Ishikawa (cell line): ENCODE measurements at regions not wholly inside any gene's neighbourhood (a gene's known extent, or its start where the extent isn't known, plus 50 kb on each side); places are given as distances from the start of the nearest gene placed in this dataset.

Source experiments
- CEBPB ChIP-seq: IDR thresholded peaks from 2 replicates; pipeline ENCODE4 v1.6.1; 2012
- CREB1 ChIP-seq: IDR thresholded peaks from 2 replicates; pipeline ENCODE4 v1.6.1; 2012; ENCODE audit warnings: low read depth
- EGR1 ChIP-seq: IDR thresholded peaks from 2 replicates; pipeline ENCODE4 v1.6.1; 2012
- EP300 ChIP-seq: IDR thresholded peaks from 2 replicates; pipeline ENCODE4 v1.6.1; 2012; ENCODE audit warnings: borderline replicate concordance
- FOXM1 ChIP-seq: IDR thresholded peaks from 2 replicates; pipeline ENCODE4 v1.6.1; 2012; ENCODE audit warnings: low read depth, borderline replicate concordance
- NFIC ChIP-seq: IDR thresholded peaks from 2 replicates; pipeline ENCODE4 v1.6.1; 2012
- RAD21 ChIP-seq: IDR thresholded peaks from 2 replicates; pipeline ENCODE4 v1.6.1; 2012; ENCODE audit warnings: low read depth
- TAF1 ChIP-seq: IDR thresholded peaks from 2 replicates; pipeline ENCODE4 v1.6.1; 2012; ENCODE audit warnings: low read depth, mild to moderate bottlenecking
- TCF12 ChIP-seq: IDR thresholded peaks from 2 replicates; pipeline ENCODE4 v1.6.1; 2012; ENCODE audit warnings: low read depth
- TEAD4 ChIP-seq: IDR thresholded peaks from 2 replicates; pipeline ENCODE4 v1.6.1; 2012
- YY1 ChIP-seq: IDR thresholded peaks from 2 replicates; pipeline ENCODE4 v1.6.1; 2012; ENCODE audit warnings: low read depth
- ZBTB7A ChIP-seq: IDR thresholded peaks from 2 replicates; pipeline ENCODE4 v1.6.1; 2012; ENCODE audit warnings: low read depth
- TF ChIP-seq, protein P1 (sequence below): IDR thresholded peaks from 2 replicates; pipeline ENCODE4 v1.6.1; 2012
- TF ChIP-seq, protein P2 (sequence below): IDR thresholded peaks from 2 replicates; pipeline ENCODE4 v1.6.1; 2012; ENCODE audit warnings: low read depth, mild to moderate bottlenecking
- TF ChIP-seq, protein P3 (sequence below): IDR thresholded peaks from 2 replicates; pipeline ENCODE4 v1.6.1; 2012

DNA sequence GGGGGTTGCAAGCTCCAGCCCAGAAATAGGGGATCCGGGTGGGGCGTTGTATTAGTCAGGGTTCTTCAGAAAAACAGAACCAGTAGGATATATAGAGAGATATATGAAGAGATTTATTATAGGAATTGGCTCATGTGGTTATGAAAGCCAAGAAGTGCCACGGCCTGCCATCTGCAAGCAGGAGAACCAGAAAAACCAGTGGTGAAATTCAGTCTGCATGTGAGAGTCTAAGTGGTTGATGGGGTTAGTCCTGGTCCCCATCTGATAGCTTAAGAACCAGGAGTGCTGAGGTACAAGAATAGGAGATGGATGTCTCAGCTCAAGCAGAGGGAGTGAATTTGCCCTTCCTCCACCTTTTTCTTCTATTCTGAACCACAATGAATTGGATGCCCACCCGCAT, 123.4 kb upstream of the APC start:
- TF ChIP-seq, protein P1, sequence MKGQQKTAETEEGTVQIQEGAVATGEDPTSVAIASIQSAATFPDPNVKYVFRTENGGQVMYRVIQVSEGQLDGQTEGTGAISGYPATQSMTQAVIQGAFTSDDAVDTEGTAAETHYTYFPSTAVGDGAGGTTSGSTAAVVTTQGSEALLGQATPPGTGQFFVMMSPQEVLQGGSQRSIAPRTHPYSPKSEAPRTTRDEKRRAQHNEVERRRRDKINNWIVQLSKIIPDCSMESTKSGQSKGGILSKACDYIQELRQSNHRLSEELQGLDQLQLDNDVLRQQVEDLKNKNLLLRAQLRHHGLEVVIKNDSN, result no peak
- TF ChIP-seq TAF1 (no peak), CREB1 (no peak), CEBPB (no peak), EP300 (no peak), TEAD4 (no peak), NFIC (no peak), YY1 (no peak), EGR1 (no peak), ZBTB7A (no peak), FOXM1 (no peak), RAD21 (no peak), TCF12 (no peak)
- TF ChIP-seq, protein P2, sequence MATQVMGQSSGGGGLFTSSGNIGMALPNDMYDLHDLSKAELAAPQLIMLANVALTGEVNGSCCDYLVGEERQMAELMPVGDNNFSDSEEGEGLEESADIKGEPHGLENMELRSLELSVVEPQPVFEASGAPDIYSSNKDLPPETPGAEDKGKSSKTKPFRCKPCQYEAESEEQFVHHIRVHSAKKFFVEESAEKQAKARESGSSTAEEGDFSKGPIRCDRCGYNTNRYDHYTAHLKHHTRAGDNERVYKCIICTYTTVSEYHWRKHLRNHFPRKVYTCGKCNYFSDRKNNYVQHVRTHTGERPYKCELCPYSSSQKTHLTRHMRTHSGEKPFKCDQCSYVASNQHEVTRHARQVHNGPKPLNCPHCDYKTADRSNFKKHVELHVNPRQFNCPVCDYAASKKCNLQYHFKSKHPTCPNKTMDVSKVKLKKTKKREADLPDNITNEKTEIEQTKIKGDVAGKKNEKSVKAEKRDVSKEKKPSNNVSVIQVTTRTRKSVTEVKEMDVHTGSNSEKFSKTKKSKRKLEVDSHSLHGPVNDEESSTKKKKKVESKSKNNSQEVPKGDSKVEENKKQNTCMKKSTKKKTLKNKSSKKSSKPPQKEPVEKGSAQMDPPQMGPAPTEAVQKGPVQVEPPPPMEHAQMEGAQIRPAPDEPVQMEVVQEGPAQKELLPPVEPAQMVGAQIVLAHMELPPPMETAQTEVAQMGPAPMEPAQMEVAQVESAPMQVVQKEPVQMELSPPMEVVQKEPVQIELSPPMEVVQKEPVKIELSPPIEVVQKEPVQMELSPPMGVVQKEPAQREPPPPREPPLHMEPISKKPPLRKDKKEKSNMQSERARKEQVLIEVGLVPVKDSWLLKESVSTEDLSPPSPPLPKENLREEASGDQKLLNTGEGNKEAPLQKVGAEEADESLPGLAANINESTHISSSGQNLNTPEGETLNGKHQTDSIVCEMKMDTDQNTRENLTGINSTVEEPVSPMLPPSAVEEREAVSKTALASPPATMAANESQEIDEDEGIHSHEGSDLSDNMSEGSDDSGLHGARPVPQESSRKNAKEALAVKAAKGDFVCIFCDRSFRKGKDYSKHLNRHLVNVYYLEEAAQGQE, result no peak
- TF ChIP-seq, protein P3, sequence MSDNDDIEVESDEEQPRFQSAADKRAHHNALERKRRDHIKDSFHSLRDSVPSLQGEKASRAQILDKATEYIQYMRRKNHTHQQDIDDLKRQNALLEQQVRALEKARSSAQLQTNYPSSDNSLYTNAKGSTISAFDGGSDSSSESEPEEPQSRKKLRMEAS, result no peak

DNA sequence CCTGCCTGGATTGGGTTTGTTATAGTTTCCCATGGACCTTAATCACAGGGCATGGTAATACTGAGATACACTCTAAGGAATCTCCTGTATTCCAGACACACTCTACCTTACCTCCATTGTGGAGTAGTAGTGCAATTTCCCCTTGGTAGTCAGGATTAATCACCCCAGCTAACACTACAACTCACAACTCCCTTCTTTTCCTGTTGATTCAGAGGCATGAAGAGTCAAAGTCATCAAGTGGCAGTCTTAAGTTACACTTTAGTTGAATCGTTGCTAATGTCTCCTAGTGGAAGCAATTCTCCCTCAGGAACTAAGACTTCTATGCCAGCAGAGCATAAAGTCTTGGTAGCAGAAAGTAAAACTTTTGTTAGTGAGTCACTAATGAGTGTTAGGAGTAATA, 122.7 kb upstream of the APC start:
- no peak for TF ChIP-seq ZBTB7A
- TF ChIP-seq, protein P1, result no peak
- no peak for TF ChIP-seq EGR1
- TF ChIP-seq, protein P2, result no peak
- TF ChIP-seq EP300, result no peak
- TF ChIP-seq TCF12, result no peak

DNA sequence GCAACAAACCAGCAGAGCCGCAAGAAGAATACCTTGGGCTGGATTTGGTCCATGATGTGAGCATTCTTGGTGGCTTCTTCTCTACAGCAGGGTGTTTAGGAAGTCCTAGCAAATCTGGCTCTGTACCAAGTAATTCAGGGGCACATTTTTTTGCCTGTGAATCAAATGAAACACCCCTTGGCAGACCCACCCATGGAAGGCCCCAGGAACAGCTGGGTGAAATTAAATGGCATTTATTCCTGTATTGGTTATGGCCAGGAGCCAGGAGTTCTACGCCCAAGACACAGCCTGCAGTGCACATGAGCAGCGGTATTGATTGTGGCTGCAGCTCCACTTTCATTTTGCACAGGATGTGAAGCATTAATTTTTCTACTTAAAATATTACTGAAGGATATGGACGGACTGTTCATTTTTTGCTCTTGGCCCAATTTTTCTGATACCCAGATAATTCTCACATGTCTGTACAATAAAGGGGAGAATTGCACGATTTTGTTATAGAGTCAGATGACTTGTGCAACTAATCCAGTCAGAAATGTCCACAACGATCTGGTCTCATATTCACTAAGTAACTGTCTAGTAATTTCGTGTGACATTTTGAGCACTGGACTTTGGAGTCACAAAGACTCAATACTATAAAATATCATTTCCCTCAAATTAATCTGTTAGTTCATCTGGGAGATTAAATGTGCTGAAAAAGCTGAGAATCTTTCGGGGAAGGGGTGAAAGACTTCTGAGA, 120.7 kb upstream of the APC start:
- TF ChIP-seq RAD21, result no peak
- TF ChIP-seq EP300, result no peak
- no peak for TF ChIP-seq CREB1
- TF ChIP-seq, protein P3, result no peak
- TF ChIP-seq NFIC, result no peak
- no peak for TF ChIP-seq TCF12
- TF ChIP-seq, protein P1, result no peak
- TF ChIP-seq, protein P2, result no peak
- TF ChIP-seq TAF1, result no peak
- no peak for TF ChIP-seq EGR1
- TF ChIP-seq ZBTB7A, result no peak
- TF ChIP-seq FOXM1, result no peak
- TF ChIP-seq TEAD4, result no peak
- TF ChIP-seq YY1, result no peak
- TF ChIP-seq CEBPB, result no peak

DNA sequence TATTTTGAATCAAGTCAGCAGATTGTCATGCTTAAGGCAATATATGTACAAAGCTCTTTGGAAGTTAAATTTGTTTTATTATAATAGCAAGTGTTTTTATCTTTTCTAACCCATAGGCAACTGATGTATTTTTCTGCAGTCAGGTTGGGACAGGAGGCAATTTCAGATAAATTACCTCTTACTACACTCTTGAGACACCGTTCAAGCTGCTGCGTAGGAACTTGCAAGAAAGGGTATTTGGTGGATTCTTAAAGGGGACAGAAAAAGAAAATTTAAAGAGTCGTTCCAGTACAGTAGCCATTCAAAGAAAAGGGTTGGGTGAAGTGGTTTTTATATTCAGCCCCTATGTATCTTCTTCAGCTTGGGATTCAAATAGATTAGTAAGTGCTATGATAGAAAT, 112.4 kb upstream of the APC start:
- TF ChIP-seq CEBPB (no peak), NFIC (no peak), TAF1 (no peak), CREB1 (no peak), YY1 (no peak), FOXM1 (no peak), TEAD4 (no peak), RAD21 (no peak), ZBTB7A (no peak), EP300 (no peak), EGR1 (no peak), TCF12 (no peak)
- TF ChIP-seq, protein P1, result no peak
- TF ChIP-seq, protein P2, result no peak
- TF ChIP-seq, protein P3, result no peak
